ENCODE measurements at regions not wholly inside any gene's neighbourhood (a gene's known extent, or its start where the extent isn't known, plus 50 kb on each side); places are given as distances from the start of the nearest gene placed in this dataset.
"Not testable (repeated sequence)": the region's sequence is repeated elsewhere in the genome, so short reads cannot be mapped to it uniquely, and the experiment has no call there.

- DNase-seq = peak in 1 of 5 experiments; percentile 2
Measured at GRCh38 chr18:53920312-53921075, 304.0 kb downstream of the MBD2 start.

DNA sequence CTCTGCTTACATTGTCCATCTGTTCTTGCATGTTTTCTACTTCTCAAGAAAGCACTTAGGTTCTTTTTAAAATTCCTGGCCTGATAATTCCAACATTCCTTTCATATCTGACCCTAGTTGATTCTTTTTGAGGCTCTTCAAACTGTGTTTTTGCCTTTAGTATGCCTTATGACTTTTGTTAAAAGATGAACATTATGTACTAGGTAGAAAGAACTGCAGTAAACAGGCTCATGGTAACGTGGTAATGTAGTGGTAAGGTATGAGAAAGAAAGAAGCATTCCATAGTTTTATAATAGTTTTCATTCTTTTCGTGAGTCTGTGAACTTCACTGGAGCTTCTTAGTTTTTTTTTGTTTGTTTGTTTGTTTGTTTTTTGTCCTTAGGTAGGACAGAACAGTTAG lies 306.4 kb downstream of the MBD2 start:
- DNase-seq = no peak

DNA sequence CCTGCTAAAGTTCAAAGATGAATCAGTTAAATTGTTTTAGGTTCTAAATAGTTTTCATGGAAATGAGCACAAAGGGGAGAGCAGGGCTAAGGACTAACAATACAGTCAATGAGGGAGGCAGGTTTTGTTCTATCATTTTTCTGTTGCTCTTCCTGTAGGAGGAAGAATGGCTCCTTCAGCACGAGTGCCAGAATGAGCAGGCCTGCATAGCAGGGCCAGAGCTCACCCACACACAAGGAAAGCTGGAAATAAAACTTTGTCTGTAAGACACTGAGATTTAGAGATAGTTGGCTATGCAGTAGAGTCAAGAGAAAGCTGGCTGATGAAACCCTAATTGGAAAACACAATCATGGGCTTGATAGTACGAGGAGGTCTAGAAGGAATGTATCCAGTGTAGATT lies 313.3 kb downstream of the MBD2 start:
- no peak for DNase-seq

- DNase-seq = peak in 1 of 5 experiments; percentile 39
Measured at GRCh38 chr18:53909668-53910067, 314.8 kb downstream of the MBD2 start.

GRCh38 chr18:53907921-53908320 lies 316.5 kb downstream of the MBD2 start:
- DNase-seq = no peak

GRCh38 chr18:53906681-53907080 lies 317.8 kb downstream of the MBD2 start:
- no peak for DNase-seq

- DNase-seq = no peak
Measured at GRCh38 chr18:53894675-53895442, 329.6 kb downstream of the MBD2 start.

DNA sequence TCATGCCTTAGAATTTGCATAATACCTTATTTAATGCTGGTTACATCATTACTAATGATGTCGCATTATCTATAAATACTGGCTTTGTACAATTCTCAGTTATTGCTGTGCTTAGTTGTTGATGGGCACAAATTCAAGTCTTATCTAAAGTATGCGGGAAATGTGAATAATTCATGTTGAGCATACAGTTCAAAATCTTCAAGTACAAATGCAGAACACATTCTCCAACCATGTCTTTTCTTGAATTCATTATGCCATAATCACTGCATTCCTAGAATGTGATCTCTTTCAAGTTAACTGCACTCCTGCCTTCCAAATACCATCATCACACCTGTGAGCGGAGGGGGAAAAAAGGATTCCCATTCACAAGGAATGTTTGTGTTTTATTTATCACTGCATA lies 337.0 kb downstream of the MBD2 start:
- DNase-seq = no peak

- no peak for DNase-seq
Measured at GRCh38 chr18:53886058-53886457, 338.4 kb downstream of the MBD2 start.

DNA sequence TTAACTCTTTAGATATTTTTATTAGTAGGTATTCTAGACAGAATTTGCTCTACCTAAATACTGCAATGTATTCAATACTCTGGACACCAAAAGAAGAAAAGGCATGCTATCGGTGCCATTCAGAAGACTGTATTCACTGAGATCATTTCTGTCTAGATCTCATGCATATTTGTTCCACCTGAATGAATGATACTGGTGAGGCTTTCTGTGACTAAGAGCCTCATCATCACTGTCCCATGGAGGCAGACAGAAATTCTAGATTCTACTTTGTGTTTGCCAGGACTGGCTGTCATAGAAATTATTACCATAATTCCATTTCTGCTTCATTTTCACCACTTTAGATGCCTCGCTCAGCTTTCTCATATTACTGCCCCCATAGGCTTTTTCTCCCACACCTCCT lies 340.7 kb downstream of the MBD2 start:
- DNase-seq = no peak

DNA sequence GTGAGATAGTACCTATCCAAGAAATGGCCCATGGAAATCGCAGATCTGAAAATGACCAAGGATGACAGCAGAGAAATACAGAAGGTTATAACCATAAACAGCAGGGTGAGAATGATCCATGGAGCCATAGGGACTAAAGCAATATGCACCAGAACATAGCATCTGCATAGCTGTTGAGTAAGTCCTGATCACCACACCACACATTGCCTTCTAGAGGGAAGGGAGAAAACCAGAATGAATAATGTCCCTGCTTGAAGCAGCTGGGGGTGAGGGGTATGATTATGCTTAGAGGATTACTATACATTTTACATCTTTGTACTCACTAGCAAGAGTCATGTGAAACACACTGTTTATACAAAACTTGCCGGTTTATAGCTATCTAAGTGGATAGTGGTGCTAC lies 350.4 kb downstream of the MBD2 start:
- DNase-seq = no peak

DNA sequence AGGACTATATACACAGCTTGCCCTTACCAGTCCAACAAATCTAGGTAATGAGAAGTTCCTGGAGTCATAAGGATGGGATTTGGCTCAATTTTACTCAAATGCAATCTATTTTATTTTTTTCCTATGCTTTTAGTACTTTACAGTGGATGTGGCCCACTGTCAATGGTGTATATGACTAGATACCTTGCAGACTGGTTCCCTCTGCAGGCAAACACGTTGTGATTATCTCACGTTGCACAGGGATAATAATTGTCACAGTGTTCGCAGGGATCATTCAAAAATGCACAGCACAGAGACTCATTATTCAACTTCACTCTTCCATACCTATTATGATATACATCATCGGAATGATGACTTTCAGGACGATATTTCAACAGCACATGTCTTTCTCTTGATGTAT lies 359.7 kb downstream of the MBD2 start:
- DNase-seq = no peak

DNA sequence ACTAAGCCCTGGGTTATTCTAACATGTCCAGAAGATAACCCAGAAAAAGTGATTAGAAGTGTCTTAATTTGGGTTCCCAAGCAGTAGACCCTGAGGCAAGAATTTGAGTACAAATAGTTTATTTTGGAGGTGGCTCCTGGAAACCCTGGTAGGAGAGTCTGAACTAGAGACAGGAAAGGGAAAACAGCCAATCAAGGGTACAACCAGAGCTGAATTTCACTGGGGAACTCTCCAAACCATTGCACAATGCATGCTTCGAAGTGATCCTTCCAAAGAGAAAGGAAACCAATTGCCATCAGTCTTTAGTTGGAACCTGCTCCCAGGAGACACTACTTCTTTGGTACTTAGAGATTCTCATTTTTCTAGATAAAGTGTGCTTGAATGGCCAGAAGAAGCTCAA lies 361.5 kb downstream of the MBD2 start:
- no peak for DNase-seq

DNA sequence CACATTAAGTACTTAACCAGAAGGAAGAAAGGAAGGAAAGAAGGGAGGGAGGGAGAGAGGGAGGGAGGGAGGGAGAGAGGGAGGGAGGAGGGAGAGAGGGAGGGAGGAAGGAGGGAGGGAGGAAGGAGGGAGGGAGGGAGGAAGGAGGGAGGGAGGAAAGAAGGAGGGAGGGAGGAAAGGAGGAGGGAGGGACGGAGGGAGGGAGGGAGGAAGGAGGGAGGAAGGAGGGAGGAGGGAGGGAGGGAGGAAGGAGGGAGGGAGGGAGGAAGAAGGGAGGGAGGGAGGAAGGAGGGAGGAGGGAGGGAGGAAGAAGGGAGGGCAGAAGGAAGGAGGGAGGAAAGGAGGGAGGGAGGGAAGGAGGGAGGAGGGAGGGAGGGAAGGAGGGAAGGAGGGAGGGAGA lies 363.3 kb downstream of the MBD2 start:
- no peak for DNase-seq

DNA sequence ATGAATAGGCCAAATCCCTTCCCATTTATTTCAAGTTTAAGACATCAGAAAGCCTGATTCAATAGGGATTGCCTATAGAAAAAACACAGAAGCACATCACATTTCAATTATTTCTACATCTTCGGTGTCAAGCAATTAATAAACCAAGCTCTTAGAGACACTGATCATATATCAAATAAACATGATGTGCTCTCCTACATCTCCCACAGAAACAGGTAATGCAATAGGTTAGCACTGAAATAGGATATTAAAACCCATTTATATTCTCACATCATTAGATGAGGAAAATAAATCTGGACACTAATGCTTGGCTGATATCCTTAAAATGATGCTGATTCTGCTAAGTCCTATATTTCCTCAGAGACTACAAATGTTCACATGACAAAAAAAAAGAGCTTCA lies 364.7 kb downstream of the MBD2 start:
- no peak for DNase-seq

DNA sequence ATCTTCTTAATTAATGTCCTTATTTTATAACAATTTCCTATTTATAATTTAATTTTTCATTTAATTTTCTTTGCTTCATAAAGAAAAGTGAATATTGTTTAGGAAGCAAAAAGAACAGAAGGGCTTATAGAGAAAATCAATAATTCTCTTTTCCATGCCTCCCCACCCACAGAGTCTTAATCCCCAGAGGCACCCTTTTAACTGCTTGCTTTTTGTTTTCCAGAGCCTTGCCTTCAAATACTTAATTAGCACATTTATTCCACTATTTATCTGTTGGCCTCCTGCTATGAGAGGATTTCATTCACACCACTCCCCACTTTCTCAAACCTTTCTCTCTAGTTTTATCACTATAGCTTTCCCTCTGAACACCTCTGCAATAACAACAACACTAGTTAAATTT lies 373.6 kb downstream of the MBD2 start:
- no peak for DNase-seq

- DNase-seq = no peak
Measured at GRCh38 chr18:53843763-53844162, 380.7 kb downstream of the MBD2 start.

GRCh38 chr18:53843113-53843760 lies 381.2 kb downstream of the MBD2 start:
- DNase-seq = no peak

DNA sequence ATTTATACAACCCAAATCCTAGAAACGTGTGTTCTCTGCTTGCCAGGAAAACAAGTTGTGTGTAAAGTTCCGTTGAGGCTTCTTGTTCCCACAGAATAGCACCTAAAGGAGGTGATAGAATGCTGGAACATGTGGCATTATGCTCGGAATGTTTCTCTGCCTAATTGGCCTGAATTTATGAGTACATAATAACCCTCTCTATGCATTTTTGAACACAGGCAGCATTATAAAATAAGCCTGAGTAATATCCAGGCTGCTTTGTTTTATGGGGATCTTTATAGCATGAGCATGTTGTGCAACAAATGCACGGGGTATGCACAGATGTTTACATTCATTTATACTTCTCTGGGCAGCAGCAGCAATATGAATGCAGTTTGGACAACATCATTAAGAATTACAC lies 385.7 kb downstream of the MBD2 start:
- no peak for DNase-seq

- not testable (repeated sequence) for DNase-seq
Measured at GRCh38 chr18:53821141-53821540, 403.3 kb downstream of the MBD2 start.

- no peak for DNase-seq
Measured at GRCh38 chr18:53819671-53820070, 404.8 kb downstream of the MBD2 start.

- DNase-seq = no peak
Measured at GRCh38 chr18:53819174-53819573, 405.3 kb downstream of the MBD2 start.

DNA sequence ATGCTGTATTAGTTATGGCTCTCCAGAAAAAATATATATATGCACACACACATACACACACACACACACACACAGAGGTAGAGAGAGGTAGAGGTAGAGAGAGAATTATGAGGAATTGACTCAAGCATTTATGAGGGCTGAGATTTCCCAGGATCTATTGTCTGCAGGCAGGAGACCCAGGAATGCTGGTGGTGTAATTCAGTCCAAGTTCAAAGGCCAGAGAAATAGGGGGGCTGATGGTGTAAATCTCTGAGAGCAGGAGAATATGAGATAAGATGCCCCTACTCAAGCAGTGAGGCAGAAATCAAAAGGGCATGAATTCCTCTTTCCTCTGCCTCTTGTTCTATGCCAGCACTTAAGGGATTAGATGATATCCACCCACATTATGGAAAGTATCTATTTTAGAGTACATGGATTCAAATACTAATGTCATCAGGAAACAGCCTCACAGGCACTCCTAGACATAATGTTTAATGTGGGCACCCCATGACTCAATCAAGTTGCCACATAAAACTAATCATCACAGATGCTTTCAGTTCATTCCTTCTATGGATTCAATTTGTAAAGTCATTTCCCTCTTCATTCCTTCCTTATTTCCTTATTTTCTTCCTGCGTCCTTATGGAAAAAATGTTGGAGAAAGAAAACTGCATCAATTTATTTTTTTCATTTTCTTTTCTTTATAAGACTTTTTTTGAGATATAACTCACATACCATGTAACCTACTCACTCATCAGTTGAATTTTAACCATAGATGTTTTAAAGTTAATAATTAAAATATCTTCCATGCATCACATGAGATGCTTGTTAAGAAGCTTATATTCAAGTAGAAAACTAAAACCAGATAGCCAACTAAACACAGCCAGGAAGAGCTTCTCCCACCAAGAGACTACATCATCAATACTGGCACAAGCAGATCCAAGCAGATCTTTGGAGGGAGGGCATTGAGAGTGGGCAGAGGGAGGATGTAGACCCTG lies 406.2 kb downstream of the MBD2 start:
- no peak for DNase-seq

Measured in T-helper 2 cell (primary cell).